CD8-positive, alpha-beta memory T cell (primary cell): ENCODE measurements at regions not wholly inside any gene's neighbourhood (a gene's known extent, or its start where the extent isn't known, plus 50 kb on each side); places are given as distances from the start of the nearest gene placed in this dataset.
A peak's percentile ranks its signal among the peaks of the same experiment; 100 is the strongest.

Experiments
- CTCF ChIA-PET: fragments of 350-600 bp; sonication (Branson Sonifier 250); formaldehyde crosslinking; loops from one replicate; lab custom pipeline; 2021; ENCODE audit warnings: antibody characterized with exemption; lab: Charles Lee
- POLR2A ChIA-PET: fragments of 350-600 bp; sonication (Branson Sonifier 250); formaldehyde crosslinking; loops from one replicate; lab custom pipeline; 2021; ENCODE audit warnings: antibody characterized with exemption; lab: Charles Lee
- DNase-seq, 5 donors: peaks; one replicate each; pipeline versions ENCODE4 v3.0.0 to v3.0.0-alpha.2; 2020 to 2022; ENCODE audit warnings: mixed read lengths in 1 of 5
- H3K27ac ChIP-seq: one replicate; pipeline ENCODE4 v1.7.0; 2013; ENCODE audit warnings: low read depth, mild to moderate bottlenecking, low read length, moderate library complexity
- H3K27me3 ChIP-seq: 2 replicates; pipeline ENCODE4 v1.7.0; 2013; ENCODE audit warnings: low read length, mild to moderate bottlenecking; ENCODE audit not compliant: insufficient read depth, poor library complexity, severe bottlenecking
- H3K36me3 ChIP-seq: 2 replicates; pipeline ENCODE4 v1.7.0; 2013; ENCODE audit warnings: mild to moderate bottlenecking, low read length, moderate library complexity; ENCODE audit not compliant: insufficient read depth
- H3K4me1 ChIP-seq: 2 replicates; pipeline ENCODE4 v1.7.0; 2013; ENCODE audit warnings: mild to moderate bottlenecking, low read length, moderate library complexity; ENCODE audit not compliant: insufficient read depth
- H3K4me3 ChIP-seq: 2 replicates; pipeline ENCODE4 v1.7.0; 2013; ENCODE audit warnings: mild to moderate bottlenecking, low read length
- H3K9me3 ChIP-seq: 2 replicates; pipeline ENCODE4 v1.7.0; 2013; ENCODE audit warnings: mild to moderate bottlenecking, low read length
- H3K27ac Mint-ChIP-seq, 8 donors: one replicate each; pipeline ENCODE4 v1.8.0; 2020 to 2021; ENCODE audit warnings: mixed read lengths in 8 of 8, mild to moderate bottlenecking in 6 of 8, inconsistent platforms in 3 of 8, moderate library complexity in 3 of 8
- H3K27me3 Mint-ChIP-seq, 2 donors: one replicate each; pipeline ENCODE4 v1.8.0; 2020 to 2021; ENCODE audit warnings: mixed read lengths in 2 of 2, mild to moderate bottlenecking in 1 of 2, moderate library complexity in 1 of 2
- H3K36me3 Mint-ChIP-seq, 3 donors: one replicate each; pipeline ENCODE4 v1.8.0; 2020 to 2021; ENCODE audit warnings: mixed read lengths in 3 of 3, inconsistent platforms in 1 of 3, mild to moderate bottlenecking in 1 of 3
- H3K4me1 Mint-ChIP-seq, 3 donors: one replicate each; pipeline ENCODE4 v1.8.0; 2020 to 2021; ENCODE audit warnings: mixed read lengths in 3 of 3, inconsistent platforms in 1 of 3, mild to moderate bottlenecking in 1 of 3
- H3K4me3 Mint-ChIP-seq, 7 donors: one replicate each; pipeline ENCODE4 v1.8.0; 2020 to 2021; ENCODE audit warnings: mixed read lengths in 7 of 7, mild to moderate bottlenecking in 6 of 7, moderate library complexity in 4 of 7, inconsistent platforms in 2 of 7
- H3K9me3 Mint-ChIP-seq, 5 donors: one replicate each; pipeline ENCODE4 v1.8.0; 2020 to 2022; ENCODE audit warnings: mixed read lengths in 5 of 5, mild to moderate bottlenecking in 3 of 5, moderate library complexity in 2 of 5, inconsistent platforms in 1 of 5

DNA sequence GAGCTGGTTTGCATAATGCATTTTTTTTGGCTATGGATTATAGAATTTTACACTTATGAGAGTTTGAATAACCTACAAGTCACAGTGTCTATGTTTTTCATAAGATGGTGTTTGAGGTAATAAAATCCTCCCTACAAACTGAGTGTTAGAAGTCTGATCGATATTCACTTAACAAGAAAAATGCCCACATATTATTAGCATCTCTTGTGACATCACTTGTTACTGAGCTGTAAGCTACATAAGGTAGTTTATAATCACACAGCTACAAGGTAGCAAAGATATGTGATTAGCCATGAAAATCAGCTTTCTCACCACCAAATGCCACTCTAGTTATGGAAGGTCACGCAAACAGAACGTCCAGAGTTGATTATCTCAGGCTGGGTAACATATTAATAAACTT is 669.6 kb downstream of the PCDH18 start:
- H3K27ac Mint-ChIP-seq = no peak overlapping the region
- no peak for DNase-seq
- no peak overlapping the region for H3K4me3 ChIP-seq
- no peaks in the 10 kb centered on the region for H3K9me3 ChIP-seq
- H3K27ac ChIP-seq = no peak overlapping the region
- H3K4me1 Mint-ChIP-seq = peaks cover 0 to 5% (median 0%) of the 10 kb centered on the region in 3 donors
- H3K27me3 ChIP-seq = no peaks in the 10 kb centered on the region
- no peaks in the 10 kb centered on the region for H3K4me1 ChIP-seq
- no peaks in the 10 kb centered on the region for H3K36me3 ChIP-seq
- no peaks in the 10 kb centered on the region for H3K9me3 Mint-ChIP-seq
- H3K27me3 Mint-ChIP-seq = no peaks in the 10 kb centered on the region
- H3K4me3 Mint-ChIP-seq = no peak overlapping the region
- CTCF ChIA-PET = no interaction called here
- H3K36me3 Mint-ChIP-seq = no peaks in the 10 kb centered on the region
- POLR2A ChIA-PET = no interaction called here

DNA sequence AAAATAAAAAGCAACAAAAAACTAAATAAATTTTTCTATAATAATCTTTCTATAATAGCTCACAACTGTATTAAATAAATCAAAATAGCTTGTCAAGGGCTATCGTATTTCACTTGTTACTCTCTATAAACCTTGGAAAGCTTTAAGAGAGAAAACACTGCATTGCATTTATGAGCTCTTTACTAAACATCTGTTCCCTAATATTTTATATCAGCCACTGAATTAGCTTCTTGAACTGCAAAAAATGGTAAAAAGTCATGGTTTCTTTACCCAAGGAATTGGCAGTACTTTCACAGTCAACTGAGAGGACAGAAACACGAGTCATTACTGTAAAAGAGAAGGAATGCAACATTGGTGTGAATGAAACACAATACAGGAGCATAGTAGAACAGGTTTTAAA is 671.2 kb downstream of the PCDH18 start:
- no peak for DNase-seq
- no peaks in the 10 kb centered on the region for H3K36me3 Mint-ChIP-seq
- CTCF ChIA-PET = no interaction called here
- no peak overlapping the region for H3K4me3 Mint-ChIP-seq
- H3K4me3 ChIP-seq = no peak overlapping the region
- H3K36me3 ChIP-seq = no peaks in the 10 kb centered on the region
- no peaks in the 10 kb centered on the region for H3K4me1 ChIP-seq
- H3K27me3 Mint-ChIP-seq = no peaks in the 10 kb centered on the region
- H3K9me3 Mint-ChIP-seq = no peaks in the 10 kb centered on the region
- peaks cover 0 to 5% (median 0%) of the 10 kb centered on the region in 3 donors for H3K4me1 Mint-ChIP-seq
- no peak overlapping the region for H3K27ac Mint-ChIP-seq
- POLR2A ChIA-PET = no interaction called here
- no peaks in the 10 kb centered on the region for H3K27me3 ChIP-seq
- no peaks in the 10 kb centered on the region for H3K9me3 ChIP-seq
- no peak overlapping the region for H3K27ac ChIP-seq

DNA sequence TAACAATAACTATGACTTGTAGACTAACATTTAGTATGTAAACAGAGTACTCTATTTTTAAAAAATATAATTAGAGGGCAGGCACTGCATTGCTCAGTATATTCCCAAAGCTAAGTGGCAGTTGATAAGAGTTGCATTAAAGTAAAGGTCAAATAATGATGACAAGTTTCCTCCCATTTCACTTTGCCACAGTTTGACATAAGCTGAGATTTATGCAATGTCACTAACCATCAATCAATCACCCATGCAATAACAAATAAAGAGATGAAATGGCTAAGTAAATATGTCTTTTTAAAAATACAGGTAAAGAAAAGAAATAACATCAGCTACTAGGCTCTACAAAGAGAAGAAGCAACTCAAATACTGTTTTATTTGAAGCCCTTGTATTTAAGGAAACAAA is 673.4 kb downstream of the PCDH18 start:
- H3K27me3 Mint-ChIP-seq = no peaks in the 10 kb centered on the region
- POLR2A ChIA-PET = no interaction called here
- CTCF ChIA-PET = no interaction called here
- H3K9me3 Mint-ChIP-seq = peaks cover 2 to 9% (median 3%) of the 10 kb centered on the region in 5 donors
- H3K36me3 ChIP-seq = no peaks in the 10 kb centered on the region
- H3K4me1 ChIP-seq = no peaks in the 10 kb centered on the region
- no peak overlapping the region for H3K4me3 ChIP-seq
- H3K4me3 Mint-ChIP-seq = no peak overlapping the region
- peaks cover 0 to 4% (median 0%) of the 10 kb centered on the region in 3 donors for H3K4me1 Mint-ChIP-seq
- no peak overlapping the region for H3K27ac ChIP-seq
- no peaks in the 10 kb centered on the region for H3K27me3 ChIP-seq
- no peak for DNase-seq
- no peak overlapping the region for H3K27ac Mint-ChIP-seq
- H3K36me3 Mint-ChIP-seq = no peaks in the 10 kb centered on the region
- no peaks in the 10 kb centered on the region for H3K9me3 ChIP-seq

DNA sequence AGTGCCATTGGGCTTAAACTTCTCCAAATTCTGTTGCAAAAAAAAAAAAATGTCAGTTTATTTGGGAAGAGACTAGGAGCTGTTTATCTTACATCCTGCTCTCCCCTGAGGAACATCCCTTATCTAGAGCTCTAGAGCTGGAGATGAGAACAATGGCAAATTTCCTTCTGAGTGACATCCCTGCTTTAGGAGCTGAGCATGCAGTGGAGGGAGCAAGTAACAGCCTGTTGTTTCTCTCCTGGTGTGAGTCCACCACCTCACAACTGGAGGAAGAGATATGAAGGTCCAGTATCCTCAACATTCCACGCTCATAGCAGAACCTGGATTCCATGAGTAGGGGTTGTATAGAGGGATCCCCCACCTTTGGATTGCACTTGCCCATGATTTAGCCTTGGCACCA is 676.4 kb downstream of the PCDH18 start:
- Mint-ChIP-seq H3K27me3 (no peaks in the 10 kb centered on the region), H3K9me3 (peaks cover 2 to 10% (median 9%) of the 10 kb centered on the region in 5 donors), H3K27ac (no peak overlapping the region), H3K4me1 (no peaks in the 10 kb centered on the region), H3K4me3 (no peak overlapping the region), H3K36me3 (no peaks in the 10 kb centered on the region)
- H3K4me1 ChIP-seq = no peaks in the 10 kb centered on the region
- no peak for DNase-seq
- no peaks in the 10 kb centered on the region for H3K9me3 ChIP-seq
- no peaks in the 10 kb centered on the region for H3K36me3 ChIP-seq
- no peak overlapping the region for H3K4me3 ChIP-seq
- CTCF ChIA-PET = no interaction called here
- H3K27me3 ChIP-seq = no peaks in the 10 kb centered on the region
- POLR2A ChIA-PET = no interaction called here
- no peak overlapping the region for H3K27ac ChIP-seq

DNA sequence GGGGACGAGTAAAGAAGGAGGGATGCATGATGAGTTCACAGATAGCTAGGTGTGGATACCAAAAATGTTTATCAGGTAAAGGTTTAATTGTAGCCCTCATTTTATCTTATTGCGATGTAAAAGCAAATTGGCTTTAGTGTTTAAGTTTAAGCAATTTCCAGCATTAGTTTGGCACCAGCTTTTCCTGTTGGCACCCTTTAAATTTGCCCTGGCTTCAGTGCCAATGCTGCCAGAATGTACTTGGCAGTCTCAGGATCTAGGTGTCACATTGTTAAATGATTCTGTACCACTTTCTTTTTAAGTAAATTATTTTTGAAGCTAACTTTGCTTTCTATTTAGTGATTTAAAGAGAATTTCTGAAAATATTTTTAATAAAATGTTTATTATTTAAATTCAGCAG is 681.8 kb downstream of the PCDH18 start:
- H3K4me3 Mint-ChIP-seq = no peak overlapping the region
- Histone ChIP-seq H3K4me3 (no peak overlapping the region), H3K4me1 (no peaks in the 10 kb centered on the region), H3K27me3 (no peaks in the 10 kb centered on the region), H3K27ac (no peak overlapping the region), H3K9me3 (no peaks in the 10 kb centered on the region), H3K36me3 (no peaks in the 10 kb centered on the region)
- no peak for DNase-seq
- ChIA-PET POLR2A (no interaction called here), CTCF (no interaction called here)
- peaks cover 6 to 16% (median 9%) of the 10 kb centered on the region in 5 donors for H3K9me3 Mint-ChIP-seq
- no peak overlapping the region for H3K27ac Mint-ChIP-seq
- no peaks in the 10 kb centered on the region for H3K4me1 Mint-ChIP-seq
- no peaks in the 10 kb centered on the region for H3K36me3 Mint-ChIP-seq
- no peaks in the 10 kb centered on the region for H3K27me3 Mint-ChIP-seq

DNA sequence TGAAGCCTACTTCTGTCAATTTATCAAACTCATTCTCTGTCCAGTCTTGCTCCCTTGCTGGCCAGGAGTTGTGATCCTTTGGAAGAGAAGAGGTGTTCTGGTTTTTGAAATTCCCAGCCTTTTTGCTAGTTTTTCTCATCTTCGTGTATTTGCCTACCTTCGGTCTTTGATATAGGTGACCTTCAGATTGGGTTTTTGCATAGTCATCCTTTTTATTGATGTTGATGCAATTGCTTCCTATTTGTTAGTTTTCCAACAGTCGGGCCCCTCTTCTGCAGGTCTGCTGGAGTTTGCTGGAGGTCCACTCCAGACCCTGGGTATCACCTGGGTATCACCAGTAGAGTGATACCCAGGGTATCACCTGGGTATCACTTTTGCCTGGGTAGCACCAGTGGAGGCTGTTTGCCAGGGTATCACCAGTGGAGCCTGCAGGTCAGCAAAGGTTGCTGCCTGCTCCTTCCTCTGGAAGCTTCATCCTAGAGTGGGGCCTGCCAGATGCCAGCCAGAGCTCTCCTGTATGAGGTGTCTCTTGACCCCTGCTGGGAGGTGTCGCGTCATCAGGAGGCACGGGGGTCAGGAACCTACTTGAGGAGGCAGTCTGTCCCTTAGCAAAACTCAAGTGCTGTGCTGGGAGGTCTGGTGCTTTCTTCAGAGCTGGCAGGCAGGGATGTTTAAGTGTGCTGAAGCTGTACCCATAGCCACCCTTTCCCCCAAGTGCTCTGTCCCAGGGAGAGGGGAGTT is 684.2 kb downstream of the PCDH18 start:
- Histone ChIP-seq H3K27ac (no peak overlapping the region), H3K4me1 (no peaks in the 10 kb centered on the region), H3K9me3 (no peaks in the 10 kb centered on the region), H3K27me3 (no peaks in the 10 kb centered on the region), H3K36me3 (no peaks in the 10 kb centered on the region), H3K4me3 (no peak overlapping the region)
- no peak for DNase-seq
- no peak overlapping the region for H3K4me3 Mint-ChIP-seq
- H3K9me3 Mint-ChIP-seq = peaks cover 3 to 18% (median 11%) of the 10 kb centered on the region in 5 donors
- no peak overlapping the region for H3K27ac Mint-ChIP-seq
- H3K36me3 Mint-ChIP-seq = no peaks in the 10 kb centered on the region
- CTCF ChIA-PET = no interaction called here
- no peaks in the 10 kb centered on the region for H3K27me3 Mint-ChIP-seq
- POLR2A ChIA-PET = no interaction called here
- no peaks in the 10 kb centered on the region for H3K4me1 Mint-ChIP-seq

DNA sequence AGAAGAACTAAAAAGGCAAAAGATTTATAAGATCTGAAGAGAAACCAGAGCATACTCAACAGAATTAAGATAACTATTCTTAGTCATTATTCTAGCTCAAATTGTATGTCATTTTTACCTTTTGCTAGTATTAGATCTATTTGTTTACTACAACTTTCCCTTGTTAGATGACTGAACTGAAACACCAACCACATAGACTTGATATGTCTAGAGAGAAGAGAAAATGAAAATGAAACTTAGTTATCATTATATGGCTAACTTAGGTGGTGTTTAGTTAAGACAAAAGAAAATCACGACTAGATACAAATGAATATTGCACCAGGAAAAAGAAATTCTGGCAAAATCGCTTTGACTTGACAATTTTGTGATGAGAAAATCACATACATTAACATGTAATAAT is 690.8 kb downstream of the PCDH18 start:
- peaks cover 0 to 4% (median 0%) of the 10 kb centered on the region in 3 donors for H3K4me1 Mint-ChIP-seq
- no peaks in the 10 kb centered on the region for H3K36me3 Mint-ChIP-seq
- H3K4me3 ChIP-seq = no peak overlapping the region
- no peaks in the 10 kb centered on the region for H3K36me3 ChIP-seq
- no peaks in the 10 kb centered on the region for H3K9me3 ChIP-seq
- no peak for DNase-seq
- no peaks in the 10 kb centered on the region for H3K27me3 ChIP-seq
- H3K27ac ChIP-seq = no peak overlapping the region
- H3K4me3 Mint-ChIP-seq = peak overlapping the region in 1 of 7 donors; percentile 7
- H3K4me1 ChIP-seq = no peaks in the 10 kb centered on the region
- H3K9me3 Mint-ChIP-seq = peaks cover 3 to 17% (median 14%) of the 10 kb centered on the region in 5 donors
- no peaks in the 10 kb centered on the region for H3K27me3 Mint-ChIP-seq
- ChIA-PET CTCF (no interaction called here), POLR2A (no interaction called here)
- no peak overlapping the region for H3K27ac Mint-ChIP-seq

DNA sequence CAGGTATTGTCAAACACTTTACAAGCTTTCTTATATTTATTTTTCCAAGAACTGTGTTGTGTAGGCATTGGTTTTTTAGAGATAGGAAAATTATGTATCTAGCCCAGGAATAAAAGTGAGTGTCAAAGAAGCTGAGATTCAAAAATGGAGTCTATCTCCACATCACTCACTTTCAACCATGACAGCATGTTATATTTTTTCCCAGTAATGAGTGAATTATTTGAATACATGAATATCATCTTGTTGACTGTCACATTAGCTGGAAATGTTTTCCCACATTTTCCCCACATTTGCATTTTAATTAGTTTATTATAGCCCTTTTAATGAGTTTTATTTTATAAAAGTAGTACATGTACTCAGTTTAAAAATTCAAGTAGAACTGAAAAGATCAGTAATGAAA is 693.7 kb downstream of the PCDH18 start:
- Mint-ChIP-seq H3K36me3 (no peaks in the 10 kb centered on the region), H3K4me3 (no peak overlapping the region), H3K4me1 (peaks cover 0 to 4% (median 0%) of the 10 kb centered on the region in 3 donors), H3K9me3 (peaks cover under 1 to 12% (median 8%) of the 10 kb centered on the region in 5 donors), H3K27me3 (no peaks in the 10 kb centered on the region), H3K27ac (no peak overlapping the region)
- no peak overlapping the region for H3K27ac ChIP-seq
- H3K27me3 ChIP-seq = no peaks in the 10 kb centered on the region
- no peaks in the 10 kb centered on the region for H3K9me3 ChIP-seq
- no peak for DNase-seq
- H3K36me3 ChIP-seq = no peaks in the 10 kb centered on the region
- ChIA-PET CTCF (no interaction called here), POLR2A (no interaction called here)
- no peaks in the 10 kb centered on the region for H3K4me1 ChIP-seq
- H3K4me3 ChIP-seq = no peak overlapping the region
